GM18517 (cell line): ENCODE measurements at regions not wholly inside any gene's neighbourhood (a gene's known extent, or its start where the extent isn't known, plus 50 kb on each side); places are given as distances from the start of the nearest gene placed in this dataset.
"Not testable (repeated sequence)": the region's sequence is repeated elsewhere in the genome, so short reads cannot be mapped to it uniquely, and the experiment has no call there.

Experiments
- ATAC-seq: cut with Tn5 transposase; IDR thresholded peaks from one replicate; pipeline ENCODE4 v1.9.1; 2021; ENCODE audit warnings: mild to moderate bottlenecking, moderate library complexity; ENCODE audit not compliant: unreplicated experiment

- ATAC-seq: no peak
These were observed 614.3 kb downstream of the XPNPEP1 start for GRCh38 chr10:109308971-109309370.

- not testable (repeated sequence) for ATAC-seq
These were observed 616.2 kb downstream of the XPNPEP1 start for GRCh38 chr10:109307102-109307501.

- no peak for ATAC-seq
These were observed 616.6 kb downstream of the XPNPEP1 start for GRCh38 chr10:109306698-109307097.

- no peak for ATAC-seq
These were observed 635.5 kb downstream of the XPNPEP1 start for GRCh38 chr10:109287858-109288257.

GRCh38 chr10:109282510-109282909 is 640.8 kb downstream of the XPNPEP1 start:
- no peak for ATAC-seq

- no peak for ATAC-seq
These were observed 642.0 kb downstream of the XPNPEP1 start for GRCh38 chr10:109281347-109281746.

GRCh38 chr10:109280837-109281236 is 642.5 kb downstream of the XPNPEP1 start:
- no peak for ATAC-seq

GRCh38 chr10:109277456-109277855 is 645.9 kb downstream of the XPNPEP1 start:
- ATAC-seq: no peak

- no peak for ATAC-seq
These were observed 647.4 kb downstream of the XPNPEP1 start for GRCh38 chr10:109275960-109276359.

GRCh38 chr10:109274681-109275080 is 648.6 kb downstream of the XPNPEP1 start:
- ATAC-seq: no peak

- no peak for ATAC-seq
These were observed 653.1 kb downstream of the XPNPEP1 start for GRCh38 chr10:109270173-109270572.

- no peak for ATAC-seq
These were observed 659.3 kb downstream of the XPNPEP1 start for GRCh38 chr10:109264004-109264403.

- ATAC-seq: no peak
These were observed 662.1 kb downstream of the XPNPEP1 start for GRCh38 chr10:109261231-109261630.

GRCh38 chr10:109259293-109259692 is 664.0 kb downstream of the XPNPEP1 start:
- ATAC-seq: no peak

- no peak for ATAC-seq
These were observed 670.0 kb downstream of the XPNPEP1 start for GRCh38 chr10:109253306-109253705.

GRCh38 chr10:109250152-109250551 is 673.2 kb downstream of the XPNPEP1 start:
- ATAC-seq: no peak

GRCh38 chr10:109247814-109248213 is 675.5 kb downstream of the XPNPEP1 start:
- no peak for ATAC-seq

GRCh38 chr10:109245821-109246220 is 677.5 kb downstream of the XPNPEP1 start:
- ATAC-seq: no peak

- ATAC-seq: no peak
These were observed 683.9 kb downstream of the XPNPEP1 start for GRCh38 chr10:109239371-109239770.

GRCh38 chr10:109237682-109238081 is 685.6 kb downstream of the XPNPEP1 start:
- ATAC-seq: no peak

- ATAC-seq: no peak
These were observed 686.3 kb downstream of the XPNPEP1 start for GRCh38 chr10:109237050-109237449.

GRCh38 chr10:109223533-109223932 is 699.8 kb downstream of the XPNPEP1 start:
- not testable (repeated sequence) for ATAC-seq

GRCh38 chr10:109219935-109220605 is 703.2 kb downstream of the XPNPEP1 start:
- ATAC-seq: no peak
